CD4-positive, alpha-beta T cell treated with Interleukin-12 subunit alpha and Interleukin-12 subunit beta, for 1 hour (primary cell): ENCODE measurements at regions not wholly inside any gene's neighbourhood (a gene's known extent, or its start where the extent isn't known, plus 50 kb on each side); places are given as distances from the start of the nearest gene placed in this dataset.

Experiments used
- DNase-seq: peaks from one replicate; pipeline ENCODE4 v3.0.0-alpha.2; 2020

GRCh38 chr2:42910645-42911405 is 118.4 kb upstream of the HAAO start:
- DNase-seq, result no peak

- DNase-seq, result no peak
Measured at GRCh38 chr2:42909966-42910365, 117.6 kb upstream of the HAAO start.

GRCh38 chr2:42908518-42909200 is 116.3 kb upstream of the HAAO start:
- no peak for DNase-seq

- DNase-seq, result no peak
Measured at GRCh38 chr2:42907835-42908234, 115.5 kb upstream of the HAAO start.

- no peak for DNase-seq
Measured at GRCh38 chr2:42906557-42907411, 114.4 kb upstream of the HAAO start.

GRCh38 chr2:42906111-42906556 is 113.8 kb upstream of the HAAO start:
- no peak for DNase-seq

- DNase-seq, result no peak
Measured at GRCh38 chr2:42905341-42906110, 113.1 kb upstream of the HAAO start.

- no peak for DNase-seq
Measured at GRCh38 chr2:42904576-42904876, 112.1 kb upstream of the HAAO start.

- no peak for DNase-seq
Measured at GRCh38 chr2:42903821-42904575, 111.6 kb upstream of the HAAO start.

- no peak for DNase-seq
Measured at GRCh38 chr2:42902939-42903709, 110.7 kb upstream of the HAAO start.

GRCh38 chr2:42901076-42901640 is 108.8 kb upstream of the HAAO start:
- no peak for DNase-seq

- no peak for DNase-seq
Measured at GRCh38 chr2:42900289-42900891, 108.0 kb upstream of the HAAO start.

- DNase-seq, result no peak
Measured at GRCh38 chr2:42897358-42897757, 105.0 kb upstream of the HAAO start.

- DNase-seq, result no peak
Measured at GRCh38 chr2:42895791-42896135, 103.4 kb upstream of the HAAO start.

GRCh38 chr2:42895134-42895790 is 102.9 kb upstream of the HAAO start:
- DNase-seq, result no peak

GRCh38 chr2:42893047-42893758 is 100.8 kb upstream of the HAAO start:
- no peak for DNase-seq

GRCh38 chr2:42890791-42891355 is 98.5 kb upstream of the HAAO start:
- no peak for DNase-seq

- DNase-seq, result no peak
Measured at GRCh38 chr2:42888321-42889245, 96.2 kb upstream of the HAAO start.
